Adrenal gland (tissue), 5 donors: ENCODE measurements at regions not wholly inside any gene's neighbourhood (a gene's known extent, or its start where the extent isn't known, plus 50 kb on each side); places are given as distances from the start of the nearest gene placed in this dataset.

ENCODE experiments used
- POLR2A ChIP-seq, 2 donors: fragments of 450-650 bp; IDR thresholded peaks; one replicate each; pipeline ENCODE4 v1.6.1; 2017; ENCODE audit warnings: antibody characterized with exemption in 2 of 2, mild to moderate bottlenecking in 2 of 2, moderate library complexity in 1 of 2
- TF ChIP-seq, protein P1 (sequence below), 6 experiments: fragments of 450-650 bp in 4 of 6; fragments of 200-600 bp in 2 of 6; sonication (generic) in 1 of 6; IDR thresholded peaks; 1 replicate in 5 of 6; 2 replicates in 1 of 6; pipeline versions ENCODE4 v1.5.1 to v1.8.0; 2016 to 2021; ENCODE audit warnings: antibody characterized with exemption in 6 of 6, mild to moderate bottlenecking in 2 of 6, moderate library complexity in 1 of 6
- donor health status: DM: no; HTN: no; CAD: no.

DNA sequence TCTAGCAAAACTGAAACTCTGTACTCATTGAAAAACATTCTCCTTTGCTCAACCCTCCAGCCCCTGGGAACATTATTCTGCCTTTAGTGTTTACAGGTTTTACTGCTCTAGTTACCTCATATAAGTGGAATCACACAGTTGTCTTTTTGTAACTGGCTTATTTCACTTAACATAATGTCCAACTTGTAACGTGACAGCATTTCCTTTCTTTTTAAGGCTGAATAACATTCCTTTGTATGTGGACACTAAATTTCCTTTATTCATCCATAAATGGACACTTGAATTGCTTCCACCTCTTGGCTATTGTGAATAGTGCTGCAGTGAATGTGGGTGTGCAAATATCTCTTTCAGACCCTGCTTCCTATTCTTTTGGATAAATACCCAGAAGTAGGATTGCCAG, 144.9 kb downstream of the ACTR3 start:
- TF ChIP-seq, protein P1, sequence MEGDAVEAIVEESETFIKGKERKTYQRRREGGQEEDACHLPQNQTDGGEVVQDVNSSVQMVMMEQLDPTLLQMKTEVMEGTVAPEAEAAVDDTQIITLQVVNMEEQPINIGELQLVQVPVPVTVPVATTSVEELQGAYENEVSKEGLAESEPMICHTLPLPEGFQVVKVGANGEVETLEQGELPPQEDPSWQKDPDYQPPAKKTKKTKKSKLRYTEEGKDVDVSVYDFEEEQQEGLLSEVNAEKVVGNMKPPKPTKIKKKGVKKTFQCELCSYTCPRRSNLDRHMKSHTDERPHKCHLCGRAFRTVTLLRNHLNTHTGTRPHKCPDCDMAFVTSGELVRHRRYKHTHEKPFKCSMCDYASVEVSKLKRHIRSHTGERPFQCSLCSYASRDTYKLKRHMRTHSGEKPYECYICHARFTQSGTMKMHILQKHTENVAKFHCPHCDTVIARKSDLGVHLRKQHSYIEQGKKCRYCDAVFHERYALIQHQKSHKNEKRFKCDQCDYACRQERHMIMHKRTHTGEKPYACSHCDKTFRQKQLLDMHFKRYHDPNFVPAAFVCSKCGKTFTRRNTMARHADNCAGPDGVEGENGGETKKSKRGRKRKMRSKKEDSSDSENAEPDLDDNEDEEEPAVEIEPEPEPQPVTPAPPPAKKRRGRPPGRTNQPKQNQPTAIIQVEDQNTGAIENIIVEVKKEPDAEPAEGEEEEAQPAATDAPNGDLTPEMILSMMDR (IDR thresholded peaks at IDR 0.05) = no peak
- TF ChIP-seq POLR2A (IDR thresholded peaks at IDR 0.05) = no peak
